ENCODE measurements at regions not wholly inside any gene's neighbourhood (a gene's known extent, or its start where the extent isn't known, plus 50 kb on each side); places are given as distances from the start of the nearest gene placed in this dataset.

GRCh38 chr2:30349691-30350090 lies 97.4 kb upstream of the LCLAT1 start:
- Histone ChIP-seq H3K4me3 (ENCODE audit: insufficient read depth, low read depth, low read length) (no peak overlapping the region), H2AFZ (ENCODE audit: low read depth, low read length) (no peak overlapping the region), H3K4me1 (ENCODE audit: insufficient read depth, low read length) (no peaks in the 10 kb centered on the region), H3K79me2 (ENCODE audit: insufficient read depth, low read length) (no peaks in the 10 kb centered on the region), H3K27me3 (ENCODE audit: insufficient read depth, low read length) (no peaks in the 10 kb centered on the region), H4K20me1 (ENCODE audit: insufficient read depth, low read length) (no peaks in the 10 kb centered on the region), H3K4me2 (ENCODE audit: low read length) (no peak overlapping the region), H3K27ac (ENCODE audit: low read depth, low read length) (no peak overlapping the region), H3K36me3 (ENCODE audit: insufficient read depth, low read length) (no peaks in the 10 kb centered on the region), H3K9ac (ENCODE audit: low read length) (no peak overlapping the region), H3K9me3 (ENCODE audit: insufficient read depth, low read depth, low read length) (no peaks in the 10 kb centered on the region)
- TF ChIP-seq EZH2 (IDR thresholded peaks at IDR 0.05; ENCODE audit: insufficient read depth, low read length) (no peak), CTCF (IDR thresholded peaks at IDR 0.05; ENCODE audit: insufficient read depth, low read depth, low read length) (no peak)
- H3K36me3 Mint-ChIP-seq (ENCODE audit: low read depth, unreplicated experiment): no peaks in the 10 kb centered on the region
- H3K4me3 Mint-ChIP-seq (ENCODE audit: unreplicated experiment): no peak overlapping the region
- peaks cover 4% of the 10 kb centered on the region for H3K27me3 Mint-ChIP-seq (ENCODE audit: low read depth, unreplicated experiment)
- FAIRE-seq: no peak
- H3K27ac Mint-ChIP-seq (ENCODE audit: unreplicated experiment): no peak overlapping the region
- no peaks in the 10 kb centered on the region for H3K4me1 Mint-ChIP-seq (ENCODE audit: low read depth, unreplicated experiment)
- H3K9me3 Mint-ChIP-seq (ENCODE audit: unreplicated experiment): peaks cover 4% of the 10 kb centered on the region
- DNase-seq (ENCODE audit: low read depth): peak; percentile 41

GRCh38 chr2:30351116-30351515 lies 95.9 kb upstream of the LCLAT1 start:
- Histone ChIP-seq H3K79me2 (ENCODE audit: insufficient read depth, low read length) (no peaks in the 10 kb centered on the region), H2AFZ (ENCODE audit: low read depth, low read length) (no peak overlapping the region), H3K9me3 (ENCODE audit: insufficient read depth, low read depth, low read length) (no peaks in the 10 kb centered on the region), H3K4me1 (ENCODE audit: insufficient read depth, low read length) (no peaks in the 10 kb centered on the region), H3K9ac (ENCODE audit: low read length) (no peak overlapping the region), H3K4me2 (ENCODE audit: low read length) (no peak overlapping the region), H4K20me1 (ENCODE audit: insufficient read depth, low read length) (no peaks in the 10 kb centered on the region), H3K4me3 (ENCODE audit: insufficient read depth, low read depth, low read length) (no peak overlapping the region), H3K36me3 (ENCODE audit: insufficient read depth, low read length) (no peaks in the 10 kb centered on the region), H3K27me3 (ENCODE audit: insufficient read depth, low read length) (no peaks in the 10 kb centered on the region), H3K27ac (ENCODE audit: low read depth, low read length) (no peak overlapping the region)
- Mint-ChIP-seq H3K9me3 (ENCODE audit: unreplicated experiment) (peaks cover 4% of the 10 kb centered on the region), H3K4me3 (ENCODE audit: unreplicated experiment) (no peak overlapping the region), H3K4me1 (ENCODE audit: low read depth, unreplicated experiment) (no peaks in the 10 kb centered on the region), H3K27ac (ENCODE audit: unreplicated experiment) (no peak overlapping the region), H3K36me3 (ENCODE audit: low read depth, unreplicated experiment) (no peaks in the 10 kb centered on the region), H3K27me3 (ENCODE audit: low read depth, unreplicated experiment) (peaks cover 6% of the 10 kb centered on the region)
- TF ChIP-seq EZH2 (IDR thresholded peaks at IDR 0.05; ENCODE audit: insufficient read depth, low read length) (no peak), CTCF (IDR thresholded peaks at IDR 0.05; ENCODE audit: insufficient read depth, low read depth, low read length) (no peak)
- FAIRE-seq (no peak), DNase-seq (ENCODE audit: low read depth) (no peak)

GRCh38 chr2:30351949-30352348 lies 95.1 kb upstream of the LCLAT1 start:
- H2AFZ ChIP-seq (ENCODE audit: low read depth, low read length): no peak overlapping the region
- Mint-ChIP-seq H3K36me3 (ENCODE audit: low read depth, unreplicated experiment) (no peaks in the 10 kb centered on the region), H3K4me1 (ENCODE audit: low read depth, unreplicated experiment) (no peaks in the 10 kb centered on the region), H3K27ac (ENCODE audit: unreplicated experiment) (no peak overlapping the region), H3K27me3 (ENCODE audit: low read depth, unreplicated experiment) (peaks cover 6% of the 10 kb centered on the region), H3K4me3 (ENCODE audit: unreplicated experiment) (no peak overlapping the region), H3K9me3 (ENCODE audit: unreplicated experiment) (peaks cover 4% of the 10 kb centered on the region)
- no peaks in the 10 kb centered on the region for H3K79me2 ChIP-seq (ENCODE audit: insufficient read depth, low read length)
- no peaks in the 10 kb centered on the region for H3K9me3 ChIP-seq (ENCODE audit: insufficient read depth, low read depth, low read length)
- H3K4me3 ChIP-seq (ENCODE audit: insufficient read depth, low read depth, low read length): no peak overlapping the region
- no peak overlapping the region for H3K9ac ChIP-seq (ENCODE audit: low read length)
- FAIRE-seq: no peak
- TF ChIP-seq CTCF (IDR thresholded peaks at IDR 0.05; ENCODE audit: insufficient read depth, low read depth, low read length): no peak
- TF ChIP-seq EZH2 (IDR thresholded peaks at IDR 0.05; ENCODE audit: insufficient read depth, low read length): no peak
- H3K4me2 ChIP-seq (ENCODE audit: low read length): no peak overlapping the region
- H3K27me3 ChIP-seq (ENCODE audit: insufficient read depth, low read length): no peaks in the 10 kb centered on the region
- no peaks in the 10 kb centered on the region for H3K4me1 ChIP-seq (ENCODE audit: insufficient read depth, low read length)
- no peak for DNase-seq (ENCODE audit: low read depth)
- no peaks in the 10 kb centered on the region for H3K36me3 ChIP-seq (ENCODE audit: insufficient read depth, low read length)
- H4K20me1 ChIP-seq (ENCODE audit: insufficient read depth, low read length): no peaks in the 10 kb centered on the region
- no peak overlapping the region for H3K27ac ChIP-seq (ENCODE audit: low read depth, low read length)

Measured in astrocyte (in vitro differentiated cells and primary cell).